Coronary artery (tissue), 2 donors: ENCODE measurements at regions not wholly inside any gene's neighbourhood (a gene's known extent, or its start where the extent isn't known, plus 50 kb on each side); places are given as distances from the start of the nearest gene placed in this dataset.

ENCODE experiments used
- DNase-seq: peaks from one replicate; pipeline ENCODE4 v3.0.0-alpha.2; 2017; ENCODE audit warnings: low spot score
- H3K27ac ChIP-seq, 2 donors: fragments of 200-600 bp; sonication (generic); one replicate each; pipeline ENCODE4 v1.5.1; 2016 to 2019
- H3K4me3 ChIP-seq: fragments of 200-600 bp; sonication (generic); 2 replicates; pipeline ENCODE4 v1.5.1; 2016; ENCODE audit warnings: mild to moderate bottlenecking, moderate library complexity
- CTCF ChIP-seq: fragments of 200-600 bp; sonication (generic); IDR thresholded peaks from one replicate; pipeline ENCODE4 v1.5.1; 2019; ENCODE audit warnings: antibody characterized with exemption

- TF ChIP-seq CTCF, result no peak
- no peak overlapping the region for H3K4me3 ChIP-seq
- no peak overlapping the region for H3K27ac ChIP-seq
- no peak for DNase-seq
Measured at GRCh38 chr13:99034333-99035085, 56.6 kb upstream of the DOCK9 start.

GRCh38 chr13:99035715-99036114 lies 57.9 kb upstream of the DOCK9 start:
- TF ChIP-seq CTCF, result no peak
- Histone ChIP-seq H3K4me3 (no peak overlapping the region), H3K27ac (no peak overlapping the region)
- DNase-seq, result no peak

GRCh38 chr13:99037756-99038155 lies 59.9 kb upstream of the DOCK9 start:
- TF ChIP-seq CTCF, result no peak
- DNase-seq, result no peak
- Histone ChIP-seq H3K4me3 (no peak overlapping the region), H3K27ac (no peak overlapping the region)

GRCh38 chr13:99039718-99040280 lies 61.9 kb upstream of the DOCK9 start:
- no peak for TF ChIP-seq CTCF
- Histone ChIP-seq H3K27ac (no peak overlapping the region), H3K4me3 (no peak overlapping the region)
- DNase-seq, result no peak

- no peak overlapping the region for H3K4me3 ChIP-seq
- DNase-seq, result no peak
- TF ChIP-seq CTCF, result no peak
- no peak overlapping the region for H3K27ac ChIP-seq
Measured at GRCh38 chr13:99040536-99041131, 62.8 kb upstream of the DOCK9 start.

GRCh38 chr13:99041337-99041736 lies 63.5 kb upstream of the DOCK9 start:
- TF ChIP-seq CTCF, result no peak
- no peak overlapping the region for H3K27ac ChIP-seq
- no peak for DNase-seq
- no peak overlapping the region for H3K4me3 ChIP-seq

- TF ChIP-seq CTCF, result no peak
- DNase-seq, result no peak
- H3K4me3 ChIP-seq, result no peak overlapping the region
- no peak overlapping the region for H3K27ac ChIP-seq
Measured at GRCh38 chr13:99041788-99042187, 63.9 kb upstream of the DOCK9 start.
